GM12878 (cell line): ENCODE measurements at regions not wholly inside any gene's neighbourhood (a gene's known extent, or its start where the extent isn't known, plus 50 kb on each side); places are given as distances from the start of the nearest gene placed in this dataset.
A peak's percentile ranks its signal among the peaks of the same experiment; 100 is the strongest.

ENCODE experiments used
- ATAC-seq: fragments of 200-7000 bp; cut with Tn5 transposase; 3 replicates; pipeline ENCODE4 v1.9.1; 2020; ENCODE audit warnings: mild to moderate bottlenecking, moderate library complexity
- BruUV-seq: library from RNA; stranded (reverse); fragments of 400-500 nt; replicated peaks from 2 replicates; lab custom pipeline; 2021; lab: Mats Ljungman, UMichigan
- CTCF ChIA-PET: fragments of 300-600 bp; sonication (Branson Sonifier 250); formaldehyde crosslinking; extraction: SDS; loops from one replicate; lab custom pipeline; 2021; ENCODE audit warnings: inconsistent platforms; lab: Yijun Ruan, JAX
- POLR2A ChIA-PET: fragments of 350-600 bp; formaldehyde crosslinking; extraction: SDS; loops from one replicate; lab custom pipeline; 2021; ENCODE audit warnings: inconsistent platforms; lab: Charles Lee
- RAD21 ChIA-PET: fragments of 300-600 bp; sonication (Branson Sonifier 250); formaldehyde crosslinking; loops from one replicate; lab custom pipeline; 2023; ENCODE audit warnings: antibody characterized with exemption; ENCODE audit not compliant: unreplicated experiment; lab: Charles Lee
- SMC1A ChIA-PET: fragments of 300-600 bp; sonication (Branson Sonifier 250); formaldehyde crosslinking; loops from one replicate; lab custom pipeline; 2023; ENCODE audit not compliant: unreplicated experiment, uncharacterized antibody; lab: Charles Lee
- DNase-seq: peaks from one replicate; pipeline ENCODE4 v3.0.0-alpha.2; 2011; ENCODE audit warnings: low read depth, low spot score
- FAIRE-seq: peaks from 3 replicates; lab custom pipeline; 2011; peaks lifted over from hg19 to GRCh38; lab: Jason Lieb, UNC
- H2AFZ ChIP-seq: 2 replicates; pipeline ENCODE4 v1.6.0; 2011; ENCODE audit warnings: low read depth, low read length, control low read depth; ENCODE audit not compliant: control insufficient read depth
- H3K27ac ChIP-seq: 2 replicates; pipeline ENCODE4 v1.5.1; 2011; ENCODE audit warnings: control low read depth; ENCODE audit not compliant: control insufficient read depth, insufficient read depth
- H3K27me3 ChIP-seq, 2 experiments: replicated peaks in 1 of 2; 2 replicates each; pipeline versions ENCODE4 v1.6.0 to v1.6.1; 2011; ENCODE audit warnings: low read length in 1 of 2; ENCODE audit not compliant: control insufficient read depth in 2 of 2, insufficient read depth in 2 of 2
- H3K36me3 ChIP-seq, 2 experiments: 2 replicates each; pipeline ENCODE4 v1.5.1; 2011; ENCODE audit warnings: low read length in 1 of 2; ENCODE audit not compliant: control insufficient read depth in 2 of 2, insufficient read depth in 2 of 2
- H3K4me1 ChIP-seq: 2 replicates; pipeline ENCODE4 v1.6.1; 2011; ENCODE audit warnings: mild to moderate bottlenecking, low read length, moderate library complexity, mixed read lengths; ENCODE audit not compliant: control insufficient read depth, insufficient read depth
- H3K4me2 ChIP-seq: 2 replicates; pipeline ENCODE4 v1.6.0; 2011; ENCODE audit warnings: control low read depth; ENCODE audit not compliant: control insufficient read depth, insufficient read depth
- H3K4me3 ChIP-seq: fragments of 200-600 bp; sonication (generic); 2 replicates; pipeline ENCODE4 v1.5.1; 2016
- H3K79me2 ChIP-seq: 2 replicates; pipeline ENCODE4 v1.6.0; 2011; ENCODE audit warnings: low read length; ENCODE audit not compliant: control insufficient read depth, insufficient read depth
- H3K9ac ChIP-seq: 2 replicates; pipeline ENCODE4 v1.8.0; 2011; ENCODE audit warnings: low read length, control low read depth, mixed read lengths; ENCODE audit not compliant: control insufficient read depth, insufficient read depth
- H3K9me3 ChIP-seq: replicated peaks from 3 replicates; pipeline ENCODE4 v1.5.1; 2011; ENCODE audit warnings: mild to moderate bottlenecking, low read length; ENCODE audit not compliant: control insufficient read depth, insufficient read depth
- H4K20me1 ChIP-seq: 2 replicates; pipeline ENCODE4 v1.6.0; 2011; ENCODE audit not compliant: control insufficient read depth, insufficient read depth
- BHLHE40 ChIP-seq, 2 experiments: fragments of 450-650 bp in 1 of 2; IDR thresholded peaks; 2 replicates each; pipeline ENCODE4 v1.6.1; 2011 to 2017; ENCODE audit warnings: low read depth in 2 of 2, borderline replicate concordance in 1 of 2, improper control_type of control experiment in 1 of 2, low read length in 1 of 2, mild to moderate bottlenecking in 1 of 2
- CREB1 ChIP-seq: IDR thresholded peaks from 2 replicates; pipeline ENCODE4 v1.6.1; 2012; ENCODE audit warnings: low read depth, mild to moderate bottlenecking, inconsistent platforms
- LARP7 ChIP-seq: fragments of 450-650 bp; IDR thresholded peaks from 2 replicates; pipeline ENCODE4 v1.6.1; 2017; ENCODE audit warnings: mild to moderate bottlenecking
- NFIC ChIP-seq: IDR thresholded peaks from 2 replicates; pipeline ENCODE4 v1.6.1; 2012; ENCODE audit warnings: low read depth, mild to moderate bottlenecking, inconsistent platforms, low read length, moderate library complexity
- POLR2AphosphoS5 ChIP-seq: IDR thresholded peaks from 2 replicates; pipeline ENCODE4 v1.6.1; 2011; ENCODE audit warnings: mild to moderate bottlenecking, low read length, inconsistent platforms
- RAD51 ChIP-seq: fragments of 450-650 bp; IDR thresholded peaks from 2 replicates; pipeline ENCODE4 v1.6.1; 2016; ENCODE audit warnings: moderate library complexity, mild to moderate bottlenecking, inconsistent platforms
- SREBF1 ChIP-seq: IDR thresholded peaks from 2 replicates; pipeline ENCODE4 v1.6.1; 2012; ENCODE audit warnings: mild to moderate bottlenecking, low read length
- WRNIP1 ChIP-seq: IDR thresholded peaks from 2 replicates; pipeline ENCODE4 v1.6.1; 2011; ENCODE audit warnings: low read depth, low read length, improper control_type of control experiment, borderline replicate concordance
- ZNF24 ChIP-seq: fragments of 450-650 bp; IDR thresholded peaks from 2 replicates; pipeline ENCODE4 v1.6.1; 2017; ENCODE audit warnings: antibody characterized with exemption, mild to moderate bottlenecking
- ZNF384 ChIP-seq: IDR thresholded peaks from 2 replicates; pipeline ENCODE4 v1.6.1; 2012; ENCODE audit warnings: low read depth, mild to moderate bottlenecking, low read length, improper control_type of control experiment, borderline replicate concordance
- WGBS: methylation state at CpG from one replicate; pipeline ENCODE4 v1.1.6; 2016; ENCODE audit warnings: low lambda C conversion rate; ENCODE audit not compliant: insufficient replicate concordance, insufficient coverage; ENCODE audit errors: missing lambda C conversion rate; 5-methylcytosine and 5-hydroxymethylcytosine counted together
- in situ Hi-C: fragments of 300-500 bp; cut with MboI; formaldehyde crosslinking; loops from 9 replicates; pipeline ENCODE4 v1.14.3; 2018; ENCODE audit warnings: mixed read lengths
- intact Hi-C: fragments of 100-400 bp; cut with micrococcal nuclease; formaldehyde crosslinking; loops from one replicate; pipeline ENCODE4 v1.14.2; 2022; ENCODE audit not compliant: unreplicated experiment
- TF ChIP-seq, protein P1 (sequence below): fragments of 450-650 bp; IDR thresholded peaks from 2 replicates; pipeline ENCODE4 v1.6.1; 2017; ENCODE audit warnings: mild to moderate bottlenecking, moderate library complexity
- TF ChIP-seq, protein P2 (sequence below): fragments of 450-650 bp; IDR thresholded peaks from 2 replicates; pipeline ENCODE4 v1.6.1; 2016; ENCODE audit warnings: mild to moderate bottlenecking
- TF ChIP-seq, protein P3 (sequence below): fragments of 450-650 bp; IDR thresholded peaks from 2 replicates; pipeline ENCODE4 v1.6.1; 2017; ENCODE audit warnings: mild to moderate bottlenecking, low read depth, inconsistent platforms; ENCODE audit not compliant: poor library complexity, severe bottlenecking
- TF ChIP-seq, protein P4 (sequence below): fragments of 150-350 bp; IDR thresholded peaks from 2 replicates; pipeline ENCODE4 v1.6.1; 2014; ENCODE audit warnings: mild to moderate bottlenecking, low read depth, low read length

DNA sequence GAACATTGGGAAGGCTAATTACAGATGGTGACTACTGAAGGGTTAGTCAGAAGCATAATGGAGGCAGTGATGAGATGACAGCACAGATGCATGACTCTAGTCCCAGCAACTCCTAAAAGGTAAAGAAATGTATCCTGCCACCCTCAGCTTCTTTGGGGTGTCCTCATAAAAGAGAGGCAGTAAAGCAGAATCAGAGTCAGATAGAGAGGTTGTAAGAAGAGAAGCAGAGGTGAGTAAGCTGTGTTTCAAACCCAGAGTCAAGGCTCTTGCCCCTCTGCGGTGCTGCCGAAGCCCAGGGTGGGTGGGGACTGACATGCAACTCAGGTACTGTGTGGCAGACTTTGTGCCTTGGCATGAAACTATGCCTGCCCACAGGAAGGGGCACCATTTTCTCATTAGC, 59.5 kb upstream of the PGM2 start (continued):
- TF ChIP-seq LARP7: no peak
- TF ChIP-seq ZNF384: no peak
- no peak for TF ChIP-seq POLR2AphosphoS5
- TF ChIP-seq CREB1: no peak
- TF ChIP-seq ZNF24: no peak
- no peak for TF ChIP-seq NFIC
- TF ChIP-seq, protein P1, sequence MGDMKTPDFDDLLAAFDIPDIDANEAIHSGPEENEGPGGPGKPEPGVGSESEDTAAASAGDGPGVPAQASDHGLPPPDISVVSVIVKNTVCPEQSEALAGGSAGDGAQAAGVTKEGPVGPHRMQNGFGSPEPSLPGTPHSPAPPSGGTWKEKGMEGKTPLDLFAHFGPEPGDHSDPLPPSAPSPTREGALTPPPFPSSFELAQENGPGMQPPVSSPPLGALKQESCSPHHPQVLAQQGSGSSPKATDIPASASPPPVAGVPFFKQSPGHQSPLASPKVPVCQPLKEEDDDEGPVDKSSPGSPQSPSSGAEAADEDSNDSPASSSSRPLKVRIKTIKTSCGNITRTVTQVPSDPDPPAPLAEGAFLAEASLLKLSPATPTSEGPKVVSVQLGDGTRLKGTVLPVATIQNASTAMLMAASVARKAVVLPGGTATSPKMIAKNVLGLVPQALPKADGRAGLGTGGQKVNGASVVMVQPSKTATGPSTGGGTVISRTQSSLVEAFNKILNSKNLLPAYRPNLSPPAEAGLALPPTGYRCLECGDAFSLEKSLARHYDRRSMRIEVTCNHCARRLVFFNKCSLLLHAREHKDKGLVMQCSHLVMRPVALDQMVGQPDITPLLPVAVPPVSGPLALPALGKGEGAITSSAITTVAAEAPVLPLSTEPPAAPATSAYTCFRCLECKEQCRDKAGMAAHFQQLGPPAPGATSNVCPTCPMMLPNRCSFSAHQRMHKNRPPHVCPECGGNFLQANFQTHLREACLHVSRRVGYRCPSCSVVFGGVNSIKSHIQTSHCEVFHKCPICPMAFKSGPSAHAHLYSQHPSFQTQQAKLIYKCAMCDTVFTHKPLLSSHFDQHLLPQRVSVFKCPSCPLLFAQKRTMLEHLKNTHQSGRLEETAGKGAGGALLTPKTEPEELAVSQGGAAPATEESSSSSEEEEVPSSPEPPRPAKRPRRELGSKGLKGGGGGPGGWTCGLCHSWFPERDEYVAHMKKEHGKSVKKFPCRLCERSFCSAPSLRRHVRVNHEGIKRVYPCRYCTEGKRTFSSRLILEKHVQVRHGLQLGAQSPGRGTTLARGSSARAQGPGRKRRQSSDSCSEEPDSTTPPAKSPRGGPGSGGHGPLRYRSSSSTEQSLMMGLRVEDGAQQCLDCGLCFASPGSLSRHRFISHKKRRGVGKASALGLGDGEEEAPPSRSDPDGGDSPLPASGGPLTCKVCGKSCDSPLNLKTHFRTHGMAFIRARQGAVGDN: no peak
- no peak for TF ChIP-seq WRNIP1
- TF ChIP-seq, all 136 proteins: peak for 0

DNA sequence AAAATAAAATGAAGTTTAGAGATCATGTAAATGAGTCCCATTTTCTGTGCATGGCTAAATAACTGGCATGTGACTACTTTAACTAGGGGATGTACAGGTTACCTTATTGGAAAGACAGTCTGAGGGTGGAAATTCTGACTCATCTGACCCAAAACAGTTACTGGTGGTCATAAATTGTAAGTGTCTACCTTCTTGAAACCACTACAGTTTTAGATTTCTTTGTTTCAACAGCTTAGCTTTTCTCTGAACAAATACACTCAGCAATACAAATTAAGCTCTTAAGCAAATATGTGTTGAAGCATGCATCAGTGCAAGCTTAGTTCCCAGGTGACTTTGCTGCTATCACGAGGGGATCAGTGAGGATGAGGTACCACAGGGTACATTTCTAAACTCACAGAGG, 60.7 kb upstream of the PGM2 start:
- no peak overlapping the region for H2AFZ ChIP-seq
- no peaks in the 10 kb centered on the region for H3K27me3 ChIP-seq
- intact Hi-C loops (loop anchor here (10.0 kb wide), 1 partner anchor 331 kb away; no protein-coding TSS in a partner anchor), in situ Hi-C loops (no loop called here)
- 4% methylated on average over 1 of the region's 1 CpG for WGBS
- H3K4me2 ChIP-seq: no peak overlapping the region
- no peaks in the 10 kb centered on the region for H3K36me3 ChIP-seq
- POLR2A ChIA-PET: no interaction called here
- H4K20me1 ChIP-seq: no peaks in the 10 kb centered on the region
- CTCF ChIA-PET: no interaction called here
- peak; percentile 40 for DNase-seq
- no TSS peak for BruUV-seq
- ATAC-seq: peak; percentile 74
- H3K9ac ChIP-seq: no peak overlapping the region
- no peak overlapping the region for H3K27ac ChIP-seq
- no peaks in the 10 kb centered on the region for H3K9me3 ChIP-seq
- H3K4me3 ChIP-seq: no peak overlapping the region
- no peaks in the 10 kb centered on the region; the same call in 1 of the 2 replicates for H3K4me1 ChIP-seq
- RAD21 ChIA-PET: interaction anchor here (1.4 kb wide), 1 partner anchor 36 kb away, joined by 4 read pairs; no protein-coding TSS in a partner anchor
- FAIRE-seq: no peak
- no peaks in the 10 kb centered on the region for H3K79me2 ChIP-seq
- SMC1A ChIA-PET: interaction anchor here (1.0 to 2.2 kb wide), 3 partner anchors 9 to 32 kb away, joined by 3 to 6 read pairs (median 3); no protein-coding TSS in a partner anchor
- TF ChIP-seq, protein P2, sequence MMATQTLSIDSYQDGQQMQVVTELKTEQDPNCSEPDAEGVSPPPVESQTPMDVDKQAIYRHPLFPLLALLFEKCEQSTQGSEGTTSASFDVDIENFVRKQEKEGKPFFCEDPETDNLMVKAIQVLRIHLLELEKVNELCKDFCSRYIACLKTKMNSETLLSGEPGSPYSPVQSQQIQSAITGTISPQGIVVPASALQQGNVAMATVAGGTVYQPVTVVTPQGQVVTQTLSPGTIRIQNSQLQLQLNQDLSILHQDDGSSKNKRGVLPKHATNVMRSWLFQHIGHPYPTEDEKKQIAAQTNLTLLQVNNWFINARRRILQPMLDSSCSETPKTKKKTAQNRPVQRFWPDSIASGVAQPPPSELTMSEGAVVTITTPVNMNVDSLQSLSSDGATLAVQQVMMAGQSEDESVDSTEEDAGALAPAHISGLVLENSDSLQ: no peak
- TF ChIP-seq, protein P3, sequence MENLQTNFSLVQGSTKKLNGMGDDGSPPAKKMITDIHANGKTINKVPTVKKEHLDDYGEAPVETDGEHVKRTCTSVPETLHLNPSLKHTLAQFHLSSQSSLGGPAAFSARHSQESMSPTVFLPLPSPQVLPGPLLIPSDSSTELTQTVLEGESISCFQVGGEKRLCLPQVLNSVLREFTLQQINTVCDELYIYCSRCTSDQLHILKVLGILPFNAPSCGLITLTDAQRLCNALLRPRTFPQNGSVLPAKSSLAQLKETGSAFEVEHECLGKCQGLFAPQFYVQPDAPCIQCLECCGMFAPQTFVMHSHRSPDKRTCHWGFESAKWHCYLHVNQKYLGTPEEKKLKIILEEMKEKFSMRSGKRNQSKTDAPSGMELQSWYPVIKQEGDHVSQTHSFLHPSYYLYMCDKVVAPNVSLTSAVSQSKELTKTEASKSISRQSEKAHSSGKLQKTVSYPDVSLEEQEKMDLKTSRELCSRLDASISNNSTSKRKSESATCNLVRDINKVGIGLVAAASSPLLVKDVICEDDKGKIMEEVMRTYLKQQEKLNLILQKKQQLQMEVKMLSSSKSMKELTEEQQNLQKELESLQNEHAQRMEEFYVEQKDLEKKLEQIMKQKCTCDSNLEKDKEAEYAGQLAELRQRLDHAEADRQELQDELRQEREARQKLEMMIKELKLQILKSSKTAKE: no peak
- 0 out of 2 replicates have a peak, but pooled peaks have one; percentile 26 for TF ChIP-seq RAD51
- TF ChIP-seq, protein P4, sequence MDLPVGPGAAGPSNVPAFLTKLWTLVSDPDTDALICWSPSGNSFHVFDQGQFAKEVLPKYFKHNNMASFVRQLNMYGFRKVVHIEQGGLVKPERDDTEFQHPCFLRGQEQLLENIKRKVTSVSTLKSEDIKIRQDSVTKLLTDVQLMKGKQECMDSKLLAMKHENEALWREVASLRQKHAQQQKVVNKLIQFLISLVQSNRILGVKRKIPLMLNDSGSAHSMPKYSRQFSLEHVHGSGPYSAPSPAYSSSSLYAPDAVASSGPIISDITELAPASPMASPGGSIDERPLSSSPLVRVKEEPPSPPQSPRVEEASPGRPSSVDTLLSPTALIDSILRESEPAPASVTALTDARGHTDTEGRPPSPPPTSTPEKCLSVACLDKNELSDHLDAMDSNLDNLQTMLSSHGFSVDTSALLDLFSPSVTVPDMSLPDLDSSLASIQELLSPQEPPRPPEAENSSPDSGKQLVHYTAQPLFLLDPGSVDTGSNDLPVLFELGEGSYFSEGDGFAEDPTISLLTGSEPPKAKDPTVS: no peak
- TF ChIP-seq BHLHE40 (IDR thresholded peaks at IDR 0.05; ENCODE audit: borderline replicate concordance in 1 of 2, low read depth in 2 of 2, low read length in 1 of 2): peak; percentile 50 to 60; a peak in 2 of 4 replicates
- no peak for TF ChIP-seq SREBF1
